H1 (cell line): ENCODE measurements at regions not wholly inside any gene's neighbourhood (a gene's known extent, or its start where the extent isn't known, plus 50 kb on each side); places are given as distances from the start of the nearest gene placed in this dataset.

Experiments used
- GABPA ChIP-seq: IDR thresholded peaks from 2 replicates; pipeline ENCODE4 v1.6.1; 2011; ENCODE audit warnings: mild to moderate bottlenecking, low read length, moderate library complexity, borderline replicate concordance; ENCODE audit not compliant: insufficient read depth

DNA sequence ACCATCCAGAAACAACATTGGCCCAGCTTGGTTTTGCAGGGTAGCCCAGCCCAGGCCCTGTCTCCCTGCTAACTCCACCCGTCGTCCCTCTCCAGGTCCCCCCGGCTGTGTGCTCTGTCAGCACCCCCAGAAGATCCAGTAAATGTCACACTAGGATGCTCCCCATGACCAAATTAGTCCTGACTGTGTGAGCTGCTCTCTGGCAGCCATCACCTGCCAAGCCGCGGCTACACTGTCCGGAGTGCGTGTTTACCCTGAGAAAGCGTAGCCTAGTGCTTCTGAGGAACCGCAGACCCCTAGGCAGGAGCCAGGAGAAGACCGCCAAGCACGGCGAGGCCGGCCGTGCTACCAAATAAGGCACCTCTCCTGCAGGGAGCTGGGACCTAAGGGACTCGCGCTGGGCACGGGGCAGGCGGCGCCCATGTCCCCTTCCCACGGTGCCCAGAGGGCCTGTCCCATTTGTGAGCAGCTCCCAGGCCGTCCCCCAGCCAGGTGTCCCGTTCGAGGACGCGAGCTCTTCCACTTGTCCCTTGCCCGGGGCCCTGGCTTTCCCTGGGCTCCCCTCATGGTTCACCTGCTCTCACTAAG, 849.9 kb downstream of the RNF144A start (continued):
- no peak for TF ChIP-seq GABPA
- TF ChIP-seq, all 59 proteins: peak for 0
